ENCODE measurements at regions not wholly inside any gene's neighbourhood (a gene's known extent, or its start where the extent isn't known, plus 50 kb on each side); places are given as distances from the start of the nearest gene placed in this dataset.

DNA sequence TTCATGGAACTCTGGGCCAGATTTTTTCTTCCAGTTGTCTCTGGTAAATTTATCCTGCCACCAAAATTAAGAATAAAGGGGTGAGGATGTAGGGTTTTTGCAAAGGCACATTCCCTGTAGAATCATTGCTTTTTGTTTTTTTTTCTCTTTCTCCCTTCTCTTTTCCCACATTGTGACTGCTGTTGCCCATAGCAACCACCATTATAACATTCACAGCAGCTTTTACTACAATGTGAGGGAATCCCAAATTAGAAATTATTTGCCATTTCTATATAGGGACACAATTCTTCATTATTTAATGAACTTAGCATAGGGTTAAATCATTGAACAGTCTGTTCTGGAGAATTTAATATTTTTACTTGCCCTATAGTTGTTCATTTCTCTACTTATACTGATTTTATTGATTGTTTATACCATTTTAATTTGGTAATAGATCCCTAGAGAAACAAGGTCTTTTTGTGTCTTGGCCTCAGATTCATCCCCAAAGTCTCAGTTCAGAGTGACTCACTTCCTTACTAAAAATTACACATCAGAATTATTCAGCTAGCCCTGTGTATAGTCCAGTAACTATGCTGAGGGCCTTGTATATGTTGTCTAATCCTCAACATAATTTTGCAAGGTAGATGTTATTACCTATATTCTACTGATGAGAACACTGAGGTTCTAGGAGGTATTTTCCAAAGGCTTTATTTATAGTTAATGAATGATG is 80.8 kb upstream of the ANK2 start:
- TF ChIP-seq, protein P1, sequence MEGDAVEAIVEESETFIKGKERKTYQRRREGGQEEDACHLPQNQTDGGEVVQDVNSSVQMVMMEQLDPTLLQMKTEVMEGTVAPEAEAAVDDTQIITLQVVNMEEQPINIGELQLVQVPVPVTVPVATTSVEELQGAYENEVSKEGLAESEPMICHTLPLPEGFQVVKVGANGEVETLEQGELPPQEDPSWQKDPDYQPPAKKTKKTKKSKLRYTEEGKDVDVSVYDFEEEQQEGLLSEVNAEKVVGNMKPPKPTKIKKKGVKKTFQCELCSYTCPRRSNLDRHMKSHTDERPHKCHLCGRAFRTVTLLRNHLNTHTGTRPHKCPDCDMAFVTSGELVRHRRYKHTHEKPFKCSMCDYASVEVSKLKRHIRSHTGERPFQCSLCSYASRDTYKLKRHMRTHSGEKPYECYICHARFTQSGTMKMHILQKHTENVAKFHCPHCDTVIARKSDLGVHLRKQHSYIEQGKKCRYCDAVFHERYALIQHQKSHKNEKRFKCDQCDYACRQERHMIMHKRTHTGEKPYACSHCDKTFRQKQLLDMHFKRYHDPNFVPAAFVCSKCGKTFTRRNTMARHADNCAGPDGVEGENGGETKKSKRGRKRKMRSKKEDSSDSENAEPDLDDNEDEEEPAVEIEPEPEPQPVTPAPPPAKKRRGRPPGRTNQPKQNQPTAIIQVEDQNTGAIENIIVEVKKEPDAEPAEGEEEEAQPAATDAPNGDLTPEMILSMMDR (IDR thresholded peaks at IDR 0.05; ENCODE audit: low read depth, low read length), result no peak
- no peak for TF ChIP-seq MAX (IDR thresholded peaks at IDR 0.05; ENCODE audit: low read depth, low read length)
- TF ChIP-seq MYC (IDR thresholded peaks at IDR 0.05; ENCODE audit: low read depth, low read length), result no peak

Data from NB4 (cell line).